Glutamatergic neuron (in vitro differentiated cells): ENCODE measurements at regions not wholly inside any gene's neighbourhood (a gene's known extent, or its start where the extent isn't known, plus 50 kb on each side); places are given as distances from the start of the nearest gene placed in this dataset.
"Not testable (repeated sequence)": the region's sequence is repeated elsewhere in the genome, so short reads cannot be mapped to it uniquely, and the experiment has no call there.

ENCODE experiments used
- DNase-seq: peaks from one replicate; pipeline ENCODE4 v3.0.0; 2022
- H3K27ac Mint-ChIP-seq: one replicate; pipeline ENCODE4 v1.8.0; 2020; ENCODE audit warnings: mild to moderate bottlenecking, mixed read lengths, inconsistent platforms; ENCODE audit not compliant: unreplicated experiment
- H3K27me3 Mint-ChIP-seq: one replicate; pipeline ENCODE4 v1.8.0; 2020; ENCODE audit warnings: mild to moderate bottlenecking, moderate library complexity, mixed read lengths, inconsistent platforms; ENCODE audit not compliant: unreplicated experiment
- H3K36me3 Mint-ChIP-seq: one replicate; pipeline ENCODE4 v1.8.0; 2020; ENCODE audit warnings: mild to moderate bottlenecking, mixed read lengths, inconsistent platforms; ENCODE audit not compliant: unreplicated experiment
- H3K4me1 Mint-ChIP-seq: one replicate; pipeline ENCODE4 v1.8.0; 2020; ENCODE audit warnings: mild to moderate bottlenecking, low read depth, mixed read lengths, inconsistent platforms; ENCODE audit not compliant: unreplicated experiment
- H3K4me3 Mint-ChIP-seq: one replicate; pipeline ENCODE4 v1.8.0; 2020; ENCODE audit warnings: mild to moderate bottlenecking, mixed read lengths, inconsistent platforms; ENCODE audit not compliant: unreplicated experiment
- H3K9me3 Mint-ChIP-seq: one replicate; pipeline ENCODE4 v1.8.0; 2020; ENCODE audit warnings: mild to moderate bottlenecking, moderate library complexity, mixed read lengths, inconsistent platforms; ENCODE audit not compliant: unreplicated experiment
- CTCF ChIP-seq: fragments of 200-600 bp; sonication (generic); IDR thresholded peaks from one replicate; pipeline ENCODE4 v1.5.0; 2021; ENCODE audit not compliant: partially characterized antibody, unreplicated experiment

- H3K36me3 Mint-ChIP-seq: no peaks in the 10 kb centered on the region
- H3K27ac Mint-ChIP-seq: no peak overlapping the region
- no peak overlapping the region for H3K4me3 Mint-ChIP-seq
- no peak for TF ChIP-seq CTCF
- no peaks in the 10 kb centered on the region for H3K4me1 Mint-ChIP-seq
- DNase-seq: no peak
- no peaks in the 10 kb centered on the region for H3K9me3 Mint-ChIP-seq
- peaks cover 1% of the 10 kb centered on the region for H3K27me3 Mint-ChIP-seq
These were observed 209.0 kb upstream of the NT5E start for GRCh38 chr6:85240787-85241385.

- Mint-ChIP-seq H3K9me3 (no peaks in the 10 kb centered on the region), H3K4me3 (no peak overlapping the region), H3K4me1 (no peaks in the 10 kb centered on the region), H3K27me3 (peaks cover 1% of the 10 kb centered on the region), H3K36me3 (no peaks in the 10 kb centered on the region), H3K27ac (no peak overlapping the region)
- DNase-seq: no peak
- no peak for TF ChIP-seq CTCF
These were observed 212.4 kb upstream of the NT5E start for GRCh38 chr6:85237478-85237877.

GRCh38 chr6:85236636-85237035 is 213.2 kb upstream of the NT5E start:
- H3K4me1 Mint-ChIP-seq: no peaks in the 10 kb centered on the region
- H3K9me3 Mint-ChIP-seq: peaks cover 2% of the 10 kb centered on the region
- no peak overlapping the region for H3K27ac Mint-ChIP-seq
- TF ChIP-seq CTCF: no peak
- no peak overlapping the region for H3K4me3 Mint-ChIP-seq
- no peak for DNase-seq
- H3K36me3 Mint-ChIP-seq: no peaks in the 10 kb centered on the region
- H3K27me3 Mint-ChIP-seq: peaks cover 1% of the 10 kb centered on the region

GRCh38 chr6:85227345-85227744 is 222.5 kb upstream of the NT5E start:
- not testable (repeated sequence) for H3K27me3 Mint-ChIP-seq, H3K4me1 Mint-ChIP-seq, DNase-seq, H3K4me3 Mint-ChIP-seq, H3K9me3 Mint-ChIP-seq, H3K27ac Mint-ChIP-seq, H3K36me3 Mint-ChIP-seq

GRCh38 chr6:85212794-85213193 is 237.1 kb upstream of the NT5E start:
- not testable (repeated sequence) for H3K4me3 Mint-ChIP-seq, H3K9me3 Mint-ChIP-seq, H3K36me3 Mint-ChIP-seq, DNase-seq, H3K27me3 Mint-ChIP-seq, H3K27ac Mint-ChIP-seq, H3K4me1 Mint-ChIP-seq

- TF ChIP-seq CTCF: no peak
- no peaks in the 10 kb centered on the region for H3K9me3 Mint-ChIP-seq
- H3K27ac Mint-ChIP-seq: no peak overlapping the region
- H3K36me3 Mint-ChIP-seq: no peaks in the 10 kb centered on the region
- DNase-seq: no peak
- no peak overlapping the region for H3K4me3 Mint-ChIP-seq
- H3K4me1 Mint-ChIP-seq: no peaks in the 10 kb centered on the region
- H3K27me3 Mint-ChIP-seq: no peaks in the 10 kb centered on the region
These were observed 254.6 kb upstream of the NT5E start for GRCh38 chr6:85195243-85195642.
